Bronchial epithelial cell (primary cell): ENCODE measurements at regions not wholly inside any gene's neighbourhood (a gene's known extent, or its start where the extent isn't known, plus 50 kb on each side); places are given as distances from the start of the nearest gene placed in this dataset.
A peak's percentile ranks its signal among the peaks of the same experiment; 100 is the strongest.

Experiments
- DNase-seq: peaks from one replicate; pipeline ENCODE4 v3.0.0-alpha.2; 2010; ENCODE audit warnings: low read depth
- FAIRE-seq: peaks from 2 replicates; lab custom pipeline; 2011; peaks lifted over from hg19 to GRCh38; lab: Jason Lieb, UNC
- H3K27me3 ChIP-seq: 2 replicates; pipeline ENCODE4 v1.5.1; 2011; ENCODE audit warnings: low read length; ENCODE audit not compliant: control insufficient read depth, insufficient read depth
- H3K36me3 ChIP-seq: 2 replicates; pipeline ENCODE4 v1.5.1; 2011; ENCODE audit warnings: low read length; ENCODE audit not compliant: control insufficient read depth, insufficient read depth
- H3K4me3 ChIP-seq: 2 replicates; pipeline ENCODE4 v1.5.1; 2011; ENCODE audit warnings: mild to moderate bottlenecking, low read depth, low read length, control low read depth
- CTCF ChIP-seq: IDR thresholded peaks from 2 replicates; pipeline ENCODE4 v1.5.1; 2011; ENCODE audit warnings: mild to moderate bottlenecking, moderate library complexity, low read length, control low read depth, inconsistent platforms; ENCODE audit not compliant: insufficient read depth, severe bottlenecking

- no peak for TF ChIP-seq CTCF
- peak; percentile 23 for FAIRE-seq
- H3K27me3 ChIP-seq, result no peaks in the 10 kb centered on the region
- H3K36me3 ChIP-seq, result no peaks in the 10 kb centered on the region
- no peak for DNase-seq
- H3K4me3 ChIP-seq, result no peak overlapping the region
These were observed 51.9 kb upstream of the STX18 start for GRCh38 chr4:4593596-4594284.

- Histone ChIP-seq H3K27me3 (no peaks in the 10 kb centered on the region), H3K36me3 (no peaks in the 10 kb centered on the region), H3K4me3 (no peak overlapping the region)
- no peak for TF ChIP-seq CTCF
- FAIRE-seq (no peak), DNase-seq (no peak)
These were observed 50.6 kb upstream of the STX18 start for GRCh38 chr4:4592414-4592813.
